GM23248 (cell line): ENCODE measurements at regions not wholly inside any gene's neighbourhood (a gene's known extent, or its start where the extent isn't known, plus 50 kb on each side); places are given as distances from the start of the nearest gene placed in this dataset.
"Not testable (repeated sequence)": the region's sequence is repeated elsewhere in the genome, so short reads cannot be mapped to it uniquely, and the experiment has no call there.

Experiments
- DNase-seq: peaks from one replicate; pipeline ENCODE4 v3.0.0-alpha.2; 2015
- H2AFZ ChIP-seq: fragments of 200-600 bp; sonication (generic); 2 replicates; pipeline ENCODE4 v1.6.1; 2016; ENCODE audit warnings: antibody characterized with exemption
- H3F3A ChIP-seq: fragments of 200-600 bp; sonication (generic); 2 replicates; pipeline ENCODE4 v1.6.1; 2016; ENCODE audit warnings: mild to moderate bottlenecking, antibody characterized with exemption, mixed run types; ENCODE audit not compliant: insufficient read depth
- H3K27ac ChIP-seq: fragments of 200-600 bp; sonication (generic); 2 replicates; pipeline ENCODE4 v1.5.1; 2016; ENCODE audit warnings: mild to moderate bottlenecking
- H3K27me3 ChIP-seq: fragments of 200-600 bp; sonication (generic); replicated peaks from 2 replicates; pipeline ENCODE4 v1.6.1; 2016; ENCODE audit warnings: mild to moderate bottlenecking; ENCODE audit not compliant: insufficient read depth
- H3K36me3 ChIP-seq: fragments of 200-600 bp; sonication (generic); 2 replicates; pipeline ENCODE4 v1.6.1; 2016; ENCODE audit warnings: low read depth, mild to moderate bottlenecking
- H3K4me1 ChIP-seq: fragments of 200-600 bp; sonication (generic); 2 replicates; pipeline ENCODE4 v1.6.1; 2016; ENCODE audit warnings: mild to moderate bottlenecking; ENCODE audit not compliant: insufficient read depth
- H3K4me2 ChIP-seq: fragments of 200-600 bp; sonication (generic); one replicate; pipeline ENCODE4 v1.6.1; 2016; ENCODE audit warnings: mild to moderate bottlenecking; ENCODE audit not compliant: unreplicated experiment
- H3K4me3 ChIP-seq: fragments of 200-600 bp; sonication (generic); 2 replicates; pipeline ENCODE4 v1.5.1; 2016; ENCODE audit warnings: mild to moderate bottlenecking
- H3K79me2 ChIP-seq: fragments of 200-600 bp; sonication (generic); 2 replicates; pipeline ENCODE4 v1.6.1; 2016; ENCODE audit warnings: mild to moderate bottlenecking; ENCODE audit not compliant: insufficient read depth
- H3K9ac ChIP-seq: fragments of 200-600 bp; sonication (generic); 2 replicates; pipeline ENCODE4 v1.6.1; 2016; ENCODE audit warnings: mild to moderate bottlenecking
- H3K9me2 ChIP-seq: fragments of 200-600 bp; sonication (generic); 2 replicates; pipeline ENCODE4 v1.6.1; 2016; ENCODE audit warnings: mixed run types, mild to moderate bottlenecking, moderate library complexity; ENCODE audit not compliant: insufficient read depth
- H3K9me3 ChIP-seq: fragments of 200-600 bp; sonication (generic); one replicate; pipeline ENCODE4 v1.6.1; 2017; ENCODE audit warnings: low read depth
- H4K20me1 ChIP-seq: fragments of 200-600 bp; sonication (generic); 2 replicates; pipeline ENCODE4 v1.6.0; 2016; ENCODE audit not compliant: insufficient read depth
- EZH2 ChIP-seq: fragments of 200-600 bp; sonication (generic); IDR thresholded peaks from 2 replicates; pipeline ENCODE4 v1.6.1; 2018; ENCODE audit warnings: antibody characterized with exemption, mild to moderate bottlenecking; ENCODE audit not compliant: insufficient read depth, poor library complexity, severe bottlenecking
- EZH2phosphoT487 ChIP-seq: fragments of 200-600 bp; sonication (generic); IDR thresholded peaks from 2 replicates; pipeline ENCODE4 v1.6.1; 2018; ENCODE audit warnings: antibody characterized with exemption, moderate library complexity, mild to moderate bottlenecking, low read depth; ENCODE audit not compliant: insufficient read depth
- WGBS, 2 experiments: methylation state at CpG; one replicate each; pipeline ENCODE4 v1.1.6; 2015 to 2017; ENCODE audit warnings: low lambda C conversion rate in 2 of 2, low coverage in 1 of 2; ENCODE audit errors: missing lambda C conversion rate in 2 of 2; 5-methylcytosine and 5-hydroxymethylcytosine counted together
- in situ Hi-C: fragments of 300-500 bp; cut with MboI; formaldehyde crosslinking; loops from 2 replicates; pipeline ENCODE4 v1.15.0; 2020

GRCh38 chr7:35853194-35853593, 52.3 kb downstream of the SEPTIN7 start:
- 95 to 97% methylated on average over 7 of the region's 7 CpGs for WGBS, 2 experiments
- in situ Hi-C loops, DNase-seq, H3K27ac ChIP-seq, H3K4me3 ChIP-seq, H3K9ac ChIP-seq, H3K36me3 ChIP-seq, H3K9me3 ChIP-seq, H3K9me2 ChIP-seq, H2AFZ ChIP-seq, H4K20me1 ChIP-seq, H3K4me2 ChIP-seq, H3K27me3 ChIP-seq: not testable (repeated sequence)
- Histone ChIP-seq H3K4me1 (peaks cover 11% of the 10 kb centered on the region), H3K79me2 (peaks cover 100% of the 10 kb centered on the region), H3F3A (peaks cover 11% of the 10 kb centered on the region; the same call in 1 of the 2 replicates)

GRCh38 chr7:35854311-35854710, 53.5 kb downstream of the SEPTIN7 start:
- Histone ChIP-seq H3K9me2 (no peaks in the 10 kb centered on the region; the same call in 1 of the 2 replicates), H3K27me3 (no peaks in the 10 kb centered on the region), H4K20me1 (peaks cover 5% of the 10 kb centered on the region; the same call in 1 of the 2 replicates), H3K36me3 (no peaks in the 10 kb centered on the region; the same call in none of the 2 replicates), H3K9me3 (no peaks in the 10 kb centered on the region), H3K4me3 (no peak overlapping the region), H3K27ac (no peak overlapping the region), H3K79me2 (peaks cover 100% of the 10 kb centered on the region), H3K4me2 (no peak overlapping the region), H3K4me1 (peaks cover 11% of the 10 kb centered on the region), H3K9ac (no peak overlapping the region), H2AFZ (no peak overlapping the region), H3F3A (peaks cover 5% of the 10 kb centered on the region; the same call in 1 of the 2 replicates)
- no peak for DNase-seq
- in situ Hi-C loops = no loop called here
- 21 to 23% methylated on average over 1 of the region's 1 CpG for WGBS, 2 experiments
- TF ChIP-seq EZH2phosphoT487 (no peak), EZH2 (no peak)

GRCh38 chr7:35856175-35856574, 55.3 kb downstream of the SEPTIN7 start:
- Histone ChIP-seq H3K27ac (no peak overlapping the region), H3K4me1 (peaks cover 11% of the 10 kb centered on the region), H3K79me2 (peaks cover 100% of the 10 kb centered on the region), H3K9me2 (no peaks in the 10 kb centered on the region; the same call in 1 of the 2 replicates), H3K27me3 (no peaks in the 10 kb centered on the region), H2AFZ (no peak overlapping the region), H3K9me3 (no peaks in the 10 kb centered on the region), H3K4me2 (no peak overlapping the region), H3F3A (peaks cover 5% of the 10 kb centered on the region; the same call in 1 of the 2 replicates), H3K36me3 (peaks cover 5% of the 10 kb centered on the region; the same call in 1 of the 2 replicates), H3K4me3 (no peak overlapping the region), H4K20me1 (peaks cover 10% of the 10 kb centered on the region; the same call in 1 of the 2 replicates), H3K9ac (no peak overlapping the region)
- 74 to 75% methylated on average over 4 of the region's 4 CpGs for WGBS, 2 experiments
- in situ Hi-C loops = no loop called here
- DNase-seq = no peak
- TF ChIP-seq EZH2 (no peak), EZH2phosphoT487 (no peak)

GRCh38 chr7:35860664-35861063, 59.8 kb downstream of the SEPTIN7 start:
- no peak overlapping the region for H3K27ac ChIP-seq
- H3K9me3 ChIP-seq = no peaks in the 10 kb centered on the region
- DNase-seq = no peak
- TF ChIP-seq EZH2phosphoT487 = no peak
- no peak for TF ChIP-seq EZH2
- H3K9me2 ChIP-seq = no peaks in the 10 kb centered on the region; the same call in 1 of the 2 replicates
- H3K9ac ChIP-seq = no peak overlapping the region
- 90 to 100% methylated on average over 1 of the region's 1 CpG for WGBS, 2 experiments
- no peak overlapping the region for H3K4me2 ChIP-seq
- H4K20me1 ChIP-seq = peaks cover 5% of the 10 kb centered on the region; the same call in 1 of the 2 replicates
- peaks cover 21% of the 10 kb centered on the region for H3K36me3 ChIP-seq
- peaks cover 100% of the 10 kb centered on the region for H3K79me2 ChIP-seq
- in situ Hi-C loops = no loop called here
- H3K27me3 ChIP-seq = no peaks in the 10 kb centered on the region
- no peak overlapping the region for H2AFZ ChIP-seq
- H3F3A ChIP-seq = peaks cover 5% of the 10 kb centered on the region; the same call in 1 of the 2 replicates
- peaks cover 4% of the 10 kb centered on the region for H3K4me1 ChIP-seq
- no peak overlapping the region for H3K4me3 ChIP-seq

- Histone ChIP-seq H3K4me1 (no peaks in the 10 kb centered on the region), H3K36me3 (peaks cover 37% of the 10 kb centered on the region), H3K9me2 (no peaks in the 10 kb centered on the region; the same call in 1 of the 2 replicates), H4K20me1 (no peaks in the 10 kb centered on the region; the same call in 1 of the 2 replicates), H3K4me2 (no peak overlapping the region), H3K27me3 (no peaks in the 10 kb centered on the region), H3F3A (peaks cover 8% of the 10 kb centered on the region; the same call in 1 of the 2 replicates), H3K4me3 (no peak overlapping the region), H2AFZ (no peak overlapping the region), H3K27ac (no peak overlapping the region), H3K79me2 (peaks cover 100% of the 10 kb centered on the region), H3K9me3 (no peaks in the 10 kb centered on the region), H3K9ac (no peak overlapping the region)
- WGBS, 2 experiments = 98 to 100% methylated on average over 3 of the region's 3 CpGs
- no peak for DNase-seq
- TF ChIP-seq EZH2 (no peak), EZH2phosphoT487 (no peak)
- in situ Hi-C loops = no loop called here
Measured at GRCh38 chr7:35865287-35865686, 64.4 kb downstream of the SEPTIN7 start.
